Thoracic aorta (tissue), 2 donors: ENCODE measurements at regions not wholly inside any gene's neighbourhood (a gene's known extent, or its start where the extent isn't known, plus 50 kb on each side); places are given as distances from the start of the nearest gene placed in this dataset.

Experiments
- ATAC-seq: fragments of 150-250 bp; one replicate; pipeline ENCODE4 v1.8.0; 2017; ENCODE audit warnings: low read depth; ENCODE audit not compliant: insufficient number of reproducible peaks, low FRiP score
- DNase-seq: peaks from one replicate; pipeline ENCODE4 v3.0.0-alpha.2; 2020; ENCODE audit warnings: low spot score
- H3K27ac ChIP-seq, 2 donors: fragments of 200-600 bp; sonication (generic); 1 replicate in 1 of 2; 2 replicates in 1 of 2; pipeline ENCODE4 v1.5.1; 2016; ENCODE audit warnings: mild to moderate bottlenecking in 2 of 2, moderate library complexity in 2 of 2
- H3K27me3 ChIP-seq: fragments of 200-600 bp; sonication (generic); replicated peaks from 2 replicates; pipeline ENCODE4 v1.6.0; 2016; ENCODE audit warnings: mild to moderate bottlenecking; ENCODE audit not compliant: insufficient read depth
- H3K36me3 ChIP-seq: fragments of 200-600 bp; sonication (generic); one replicate; pipeline ENCODE4 v1.5.1; 2016
- H3K4me1 ChIP-seq, 2 donors: fragments of 200-600 bp; sonication (generic); 1 replicate in 1 of 2; 2 replicates in 1 of 2; pipeline versions ENCODE4 v1.5.1 to v1.6.0; 2016; ENCODE audit warnings: low read depth in 2 of 2, mild to moderate bottlenecking in 1 of 2; ENCODE audit not compliant: control insufficient read depth in 1 of 2
- H3K4me3 ChIP-seq: fragments of 200-600 bp; sonication (generic); 2 replicates; pipeline ENCODE4 v1.5.1; 2016; ENCODE audit warnings: mild to moderate bottlenecking
- H3K9me3 ChIP-seq: fragments of 200-600 bp; sonication (generic); 2 replicates; pipeline ENCODE4 v1.5.1; 2016
- TF ChIP-seq, protein P1 (sequence below): fragments of 200-600 bp; sonication (generic); IDR thresholded peaks from one replicate; pipeline ENCODE4 v1.5.1; 2019; ENCODE audit warnings: antibody characterized with exemption

GRCh38 chr21:16073586-16073985, 343.8 kb downstream of the USP25 start:
- H3K4me3 ChIP-seq: no peak overlapping the region
- ATAC-seq: no peak
- H3K4me1 ChIP-seq: peaks cover 0 to 7% of the 10 kb centered on the region in 2 donors
- no peaks in the 10 kb centered on the region for H3K9me3 ChIP-seq
- no peaks in the 10 kb centered on the region for H3K36me3 ChIP-seq
- H3K27ac ChIP-seq: no peak overlapping the region
- TF ChIP-seq, protein P1, sequence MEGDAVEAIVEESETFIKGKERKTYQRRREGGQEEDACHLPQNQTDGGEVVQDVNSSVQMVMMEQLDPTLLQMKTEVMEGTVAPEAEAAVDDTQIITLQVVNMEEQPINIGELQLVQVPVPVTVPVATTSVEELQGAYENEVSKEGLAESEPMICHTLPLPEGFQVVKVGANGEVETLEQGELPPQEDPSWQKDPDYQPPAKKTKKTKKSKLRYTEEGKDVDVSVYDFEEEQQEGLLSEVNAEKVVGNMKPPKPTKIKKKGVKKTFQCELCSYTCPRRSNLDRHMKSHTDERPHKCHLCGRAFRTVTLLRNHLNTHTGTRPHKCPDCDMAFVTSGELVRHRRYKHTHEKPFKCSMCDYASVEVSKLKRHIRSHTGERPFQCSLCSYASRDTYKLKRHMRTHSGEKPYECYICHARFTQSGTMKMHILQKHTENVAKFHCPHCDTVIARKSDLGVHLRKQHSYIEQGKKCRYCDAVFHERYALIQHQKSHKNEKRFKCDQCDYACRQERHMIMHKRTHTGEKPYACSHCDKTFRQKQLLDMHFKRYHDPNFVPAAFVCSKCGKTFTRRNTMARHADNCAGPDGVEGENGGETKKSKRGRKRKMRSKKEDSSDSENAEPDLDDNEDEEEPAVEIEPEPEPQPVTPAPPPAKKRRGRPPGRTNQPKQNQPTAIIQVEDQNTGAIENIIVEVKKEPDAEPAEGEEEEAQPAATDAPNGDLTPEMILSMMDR: no peak
- DNase-seq: no peak
- H3K27me3 ChIP-seq: no peaks in the 10 kb centered on the region

DNA sequence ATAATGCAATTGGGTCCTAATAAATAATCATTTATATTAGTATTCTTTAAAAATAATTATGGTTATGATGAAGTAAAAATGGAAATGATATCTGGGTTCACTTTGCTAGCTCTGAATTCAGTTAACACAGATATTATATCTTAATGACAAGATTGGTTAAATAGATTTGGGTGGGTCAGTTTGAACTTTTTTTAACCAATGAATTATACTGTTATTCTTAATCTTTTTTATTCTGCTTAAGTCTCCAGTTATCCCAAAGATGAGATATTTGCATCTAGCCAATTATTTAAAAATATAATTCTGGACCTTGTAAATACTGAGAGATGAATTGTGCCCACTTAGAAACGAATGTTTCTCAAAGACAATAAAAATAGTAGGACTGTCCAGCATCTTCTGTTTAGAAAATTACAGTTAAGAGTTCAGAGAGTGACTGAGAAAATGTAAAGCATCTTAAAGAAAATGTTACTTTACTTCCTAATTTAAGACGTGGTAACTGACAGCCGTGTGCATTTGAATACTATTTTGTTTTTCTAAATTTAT, 345.2 kb downstream of the USP25 start:
- no peaks in the 10 kb centered on the region for H3K36me3 ChIP-seq
- peaks cover 0 to 7% of the 10 kb centered on the region in 2 donors for H3K4me1 ChIP-seq
- no peak overlapping the region for H3K27ac ChIP-seq
- TF ChIP-seq, protein P1: no peak
- H3K27me3 ChIP-seq: no peaks in the 10 kb centered on the region
- no peak overlapping the region for H3K4me3 ChIP-seq
- no peak for DNase-seq
- H3K9me3 ChIP-seq: no peaks in the 10 kb centered on the region
- ATAC-seq: no peak

- Histone ChIP-seq H3K4me1 (peaks cover 0 to 4% of the 10 kb centered on the region in 2 donors), H3K9me3 (no peaks in the 10 kb centered on the region), H3K27me3 (no peaks in the 10 kb centered on the region), H3K36me3 (no peaks in the 10 kb centered on the region), H3K4me3 (no peak overlapping the region), H3K27ac (no peak overlapping the region)
- DNase-seq: no peak
- TF ChIP-seq, protein P1: no peak
- ATAC-seq: no peak
These were observed 346.0 kb downstream of the USP25 start for GRCh38 chr21:16075649-16076282.

DNA sequence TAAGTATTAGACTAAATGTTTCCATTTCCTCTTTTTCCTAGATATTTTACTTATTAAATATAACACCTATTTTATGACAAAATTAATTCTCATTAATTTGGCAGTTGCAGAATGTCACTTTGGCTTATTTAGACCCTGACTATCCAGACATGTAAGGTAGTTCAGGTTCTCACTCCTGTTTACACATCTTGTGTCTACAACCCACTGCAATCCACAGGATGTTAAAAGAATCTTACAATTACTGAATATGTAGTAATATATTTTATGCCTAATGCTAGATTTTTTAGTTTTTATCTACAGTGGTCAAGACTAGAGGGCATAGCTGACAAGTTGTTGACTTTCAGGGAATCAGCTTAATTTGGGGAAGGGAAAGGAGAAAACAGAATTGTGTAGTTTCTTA, 346.7 kb downstream of the USP25 start:
- DNase-seq (no peak), ATAC-seq (no peak)
- H3K4me3 ChIP-seq: no peak overlapping the region
- H3K27ac ChIP-seq: no peak overlapping the region
- no peaks in the 10 kb centered on the region for H3K27me3 ChIP-seq
- H3K36me3 ChIP-seq: no peaks in the 10 kb centered on the region
- H3K4me1 ChIP-seq: no peaks in the 10 kb centered on the region
- H3K9me3 ChIP-seq: no peaks in the 10 kb centered on the region
- TF ChIP-seq, protein P1: no peak

GRCh38 chr21:16078382-16078781, 348.6 kb downstream of the USP25 start:
- Histone ChIP-seq H3K9me3 (no peaks in the 10 kb centered on the region), H3K27me3 (no peaks in the 10 kb centered on the region), H3K27ac (no peak overlapping the region), H3K4me3 (no peak overlapping the region), H3K36me3 (no peaks in the 10 kb centered on the region), H3K4me1 (no peaks in the 10 kb centered on the region)
- TF ChIP-seq, protein P1: no peak
- ATAC-seq: no peak
- no peak for DNase-seq
